PC-3 (cell line): ENCODE measurements at regions not wholly inside any gene's neighbourhood (a gene's known extent, or its start where the extent isn't known, plus 50 kb on each side); places are given as distances from the start of the nearest gene placed in this dataset.

Source experiments
- CTCF ChIP-seq: fragments of 300-600 bp; sonication (generic); conservative IDR thresholded peaks from 2 replicates; pipeline ENCODE4 v1.5.1; 2017; ENCODE audit warnings: antibody characterized with exemption, low read depth, mild to moderate bottlenecking, low read length
- EZH2 ChIP-seq: fragments of 300-600 bp; sonication (generic); IDR thresholded peaks from one replicate; pipeline ENCODE4 v1.6.1; 2017; ENCODE audit warnings: antibody characterized with exemption, mild to moderate bottlenecking, low read length; ENCODE audit not compliant: unreplicated experiment

GRCh38 chr9:117787746-117788145 lies 83.5 kb downstream of the TLR4 start:
- no peak for TF ChIP-seq CTCF
- TF ChIP-seq EZH2 = no peak
